ENCODE measurements at regions not wholly inside any gene's neighbourhood (a gene's known extent, or its start where the extent isn't known, plus 50 kb on each side); places are given as distances from the start of the nearest gene placed in this dataset.

DNA sequence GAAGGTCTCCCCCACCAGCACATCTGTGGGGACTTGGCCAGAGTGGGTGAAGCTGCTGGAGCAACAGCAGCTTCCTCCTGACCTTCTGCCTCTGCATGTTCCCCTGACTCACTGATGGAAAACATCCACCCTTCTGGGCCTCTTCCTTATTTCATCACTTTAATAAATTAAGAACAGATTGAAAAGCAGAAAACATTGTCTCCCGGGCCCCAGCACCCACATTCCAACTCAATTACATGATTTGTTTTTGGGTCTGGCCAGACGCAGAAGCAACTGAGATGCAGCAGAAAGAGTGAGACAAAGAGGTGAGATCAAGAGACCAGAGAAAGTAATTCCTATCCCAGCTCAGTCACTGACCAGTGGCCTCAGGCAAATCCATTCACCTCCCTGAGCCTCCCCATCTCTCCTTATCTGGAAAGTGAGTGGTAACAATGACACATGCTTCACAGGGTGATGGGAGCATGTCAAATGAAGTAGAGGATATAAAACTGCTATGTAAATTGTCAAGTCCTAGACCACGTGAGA lies 157.1 kb downstream of the ELAVL4 start:
- H3K4me3 ChIP-seq (replicated peaks; ENCODE audit: low read depth, low read length): no peak overlapping the region
- TF ChIP-seq, protein P1, sequence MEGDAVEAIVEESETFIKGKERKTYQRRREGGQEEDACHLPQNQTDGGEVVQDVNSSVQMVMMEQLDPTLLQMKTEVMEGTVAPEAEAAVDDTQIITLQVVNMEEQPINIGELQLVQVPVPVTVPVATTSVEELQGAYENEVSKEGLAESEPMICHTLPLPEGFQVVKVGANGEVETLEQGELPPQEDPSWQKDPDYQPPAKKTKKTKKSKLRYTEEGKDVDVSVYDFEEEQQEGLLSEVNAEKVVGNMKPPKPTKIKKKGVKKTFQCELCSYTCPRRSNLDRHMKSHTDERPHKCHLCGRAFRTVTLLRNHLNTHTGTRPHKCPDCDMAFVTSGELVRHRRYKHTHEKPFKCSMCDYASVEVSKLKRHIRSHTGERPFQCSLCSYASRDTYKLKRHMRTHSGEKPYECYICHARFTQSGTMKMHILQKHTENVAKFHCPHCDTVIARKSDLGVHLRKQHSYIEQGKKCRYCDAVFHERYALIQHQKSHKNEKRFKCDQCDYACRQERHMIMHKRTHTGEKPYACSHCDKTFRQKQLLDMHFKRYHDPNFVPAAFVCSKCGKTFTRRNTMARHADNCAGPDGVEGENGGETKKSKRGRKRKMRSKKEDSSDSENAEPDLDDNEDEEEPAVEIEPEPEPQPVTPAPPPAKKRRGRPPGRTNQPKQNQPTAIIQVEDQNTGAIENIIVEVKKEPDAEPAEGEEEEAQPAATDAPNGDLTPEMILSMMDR (IDR thresholded peaks at IDR 0.05; ENCODE audit: insufficient read depth, low read length, poor library complexity, severe bottlenecking): no peak
- DNase-seq (ENCODE audit: extremely low read depth, insufficient read length): no peak
- no peaks in the 10 kb centered on the region for H3K36me3 ChIP-seq (ENCODE audit: control insufficient read depth, insufficient read depth, low read length)
- H3K27me3 ChIP-seq (replicated peaks; ENCODE audit: control insufficient read depth, insufficient read depth, low read length): no peaks in the 10 kb centered on the region

DNA sequence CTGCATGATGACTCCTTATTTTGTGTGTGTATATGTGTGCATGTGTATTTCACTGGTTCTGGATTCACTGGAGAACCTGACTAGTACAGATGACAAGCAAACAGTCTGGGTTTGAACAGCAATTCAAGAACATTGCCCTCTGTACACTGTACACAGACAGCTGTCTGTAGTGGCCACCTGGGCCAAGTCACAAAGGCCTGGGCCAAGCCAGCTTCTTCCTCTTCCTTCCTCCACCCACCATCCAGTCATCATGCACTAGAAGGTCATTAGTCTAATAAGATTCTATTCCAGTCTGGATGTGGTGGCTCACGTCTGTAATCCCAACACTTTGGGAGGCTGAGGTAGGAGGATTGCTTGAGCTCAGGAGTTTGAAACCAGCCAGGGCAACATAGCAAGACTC lies 155.9 kb downstream of the ELAVL4 start:
- DNase-seq (ENCODE audit: extremely low read depth, insufficient read length): no peak
- no peak overlapping the region for H3K4me3 ChIP-seq (replicated peaks; ENCODE audit: low read depth, low read length)
- H3K36me3 ChIP-seq (ENCODE audit: control insufficient read depth, insufficient read depth, low read length): no peaks in the 10 kb centered on the region
- TF ChIP-seq, protein P1 (IDR thresholded peaks at IDR 0.05; ENCODE audit: insufficient read depth, low read length, poor library complexity, severe bottlenecking): no peak
- no peaks in the 10 kb centered on the region for H3K27me3 ChIP-seq (replicated peaks; ENCODE audit: control insufficient read depth, insufficient read depth, low read length)

DNA sequence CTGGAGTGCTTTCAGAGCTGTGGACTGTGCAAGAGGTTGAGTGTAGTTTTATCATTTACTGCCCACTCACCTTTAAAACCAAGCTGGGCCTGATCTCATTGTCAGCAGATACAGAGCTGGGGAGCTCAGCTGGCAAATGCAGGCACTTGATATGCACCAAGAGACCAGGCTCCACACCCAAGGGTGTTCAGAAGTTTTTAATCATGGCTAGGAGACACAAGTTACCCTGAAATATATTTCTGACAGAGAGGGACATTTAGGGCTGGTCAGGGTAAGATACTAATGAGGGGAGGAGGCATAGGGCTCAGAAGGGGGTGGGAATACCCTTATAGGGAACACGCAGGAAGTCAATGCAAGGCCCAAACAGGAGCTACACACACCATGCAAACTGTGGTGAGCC lies 153.7 kb downstream of the ELAVL4 start:
- TF ChIP-seq, protein P1 (IDR thresholded peaks at IDR 0.05; ENCODE audit: insufficient read depth, low read length, poor library complexity, severe bottlenecking): no peak
- Histone ChIP-seq H3K4me3 (replicated peaks; ENCODE audit: low read depth, low read length) (no peak overlapping the region), H3K36me3 (ENCODE audit: control insufficient read depth, insufficient read depth, low read length) (no peaks in the 10 kb centered on the region), H3K27me3 (replicated peaks; ENCODE audit: control insufficient read depth, insufficient read depth, low read length) (no peaks in the 10 kb centered on the region)
- no peak for DNase-seq (ENCODE audit: extremely low read depth, insufficient read length)

DNA sequence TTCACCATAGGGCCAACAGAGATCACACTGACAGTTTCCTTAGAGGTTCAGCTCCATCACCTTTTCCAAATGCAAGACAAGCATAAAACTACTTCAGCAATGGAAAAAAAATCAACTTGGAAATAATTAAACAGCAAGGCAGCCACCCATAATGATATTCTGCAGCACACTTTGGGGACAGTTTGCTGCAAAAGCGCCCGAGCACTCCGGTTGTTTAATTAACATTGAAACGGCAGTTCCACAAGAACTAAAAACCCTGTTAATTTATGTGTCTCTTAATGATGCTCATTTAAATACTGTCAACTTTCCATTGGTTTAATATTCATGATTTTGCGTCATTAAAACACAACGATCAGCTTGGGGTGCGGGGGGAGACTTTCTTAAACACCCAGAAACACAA lies 153.2 kb downstream of the ELAVL4 start:
- H3K4me3 ChIP-seq (replicated peaks; ENCODE audit: low read depth, low read length): no peak overlapping the region
- H3K27me3 ChIP-seq (replicated peaks; ENCODE audit: control insufficient read depth, insufficient read depth, low read length): no peaks in the 10 kb centered on the region
- TF ChIP-seq, protein P1 (IDR thresholded peaks at IDR 0.05; ENCODE audit: insufficient read depth, low read length, poor library complexity, severe bottlenecking): no peak
- no peaks in the 10 kb centered on the region for H3K36me3 ChIP-seq (ENCODE audit: control insufficient read depth, insufficient read depth, low read length)
- DNase-seq (ENCODE audit: extremely low read depth, insufficient read length): no peak

DNA sequence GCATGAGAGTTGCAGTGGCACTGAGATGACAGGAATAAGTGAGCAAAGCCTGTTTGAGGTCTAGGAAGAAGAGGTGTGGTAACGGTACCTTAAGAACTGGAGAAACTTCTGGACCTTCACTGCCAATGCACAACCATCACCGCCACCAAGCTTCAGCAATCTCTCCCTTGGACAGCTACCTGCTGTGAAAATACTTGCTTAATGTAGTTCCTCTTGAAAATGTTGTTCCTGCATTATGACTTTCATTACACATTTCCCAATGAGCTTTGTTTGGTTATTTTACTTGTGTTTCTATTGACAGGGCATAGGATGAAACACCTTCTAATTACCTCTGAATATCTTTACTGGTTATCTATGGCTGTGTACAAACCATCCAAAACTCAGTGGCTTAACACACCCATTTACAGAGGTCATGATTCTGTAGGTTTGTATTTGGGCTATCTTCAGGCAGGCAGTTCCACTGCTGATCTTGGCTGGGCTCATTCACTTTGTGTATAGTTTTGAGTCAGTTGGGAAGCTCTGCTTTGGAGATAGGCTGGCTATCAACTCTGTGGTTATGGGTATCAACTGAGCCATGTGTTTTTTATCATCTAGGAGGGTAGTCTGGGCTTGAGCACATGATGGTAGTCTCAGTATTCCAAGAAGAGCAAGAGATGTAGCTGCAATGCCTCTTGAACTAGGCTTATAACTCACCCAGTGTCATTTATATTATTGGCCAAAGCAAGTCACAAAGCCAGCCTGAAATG lies 149.4 kb downstream of the ELAVL4 start:
- no peak overlapping the region for H3K4me3 ChIP-seq (replicated peaks; ENCODE audit: low read depth, low read length)
- no peak for DNase-seq (ENCODE audit: extremely low read depth, insufficient read length)
- H3K36me3 ChIP-seq (ENCODE audit: control insufficient read depth, insufficient read depth, low read length): no peaks in the 10 kb centered on the region
- TF ChIP-seq, protein P1 (IDR thresholded peaks at IDR 0.05; ENCODE audit: insufficient read depth, low read length, poor library complexity, severe bottlenecking): no peak
- H3K27me3 ChIP-seq (replicated peaks; ENCODE audit: control insufficient read depth, insufficient read depth, low read length): no peaks in the 10 kb centered on the region; the same call in 1 of the 2 replicates

Data from GM06990 (cell line).